ENCODE measurements at regions not wholly inside any gene's neighbourhood (a gene's known extent, or its start where the extent isn't known, plus 50 kb on each side); places are given as distances from the start of the nearest gene placed in this dataset.

DNA sequence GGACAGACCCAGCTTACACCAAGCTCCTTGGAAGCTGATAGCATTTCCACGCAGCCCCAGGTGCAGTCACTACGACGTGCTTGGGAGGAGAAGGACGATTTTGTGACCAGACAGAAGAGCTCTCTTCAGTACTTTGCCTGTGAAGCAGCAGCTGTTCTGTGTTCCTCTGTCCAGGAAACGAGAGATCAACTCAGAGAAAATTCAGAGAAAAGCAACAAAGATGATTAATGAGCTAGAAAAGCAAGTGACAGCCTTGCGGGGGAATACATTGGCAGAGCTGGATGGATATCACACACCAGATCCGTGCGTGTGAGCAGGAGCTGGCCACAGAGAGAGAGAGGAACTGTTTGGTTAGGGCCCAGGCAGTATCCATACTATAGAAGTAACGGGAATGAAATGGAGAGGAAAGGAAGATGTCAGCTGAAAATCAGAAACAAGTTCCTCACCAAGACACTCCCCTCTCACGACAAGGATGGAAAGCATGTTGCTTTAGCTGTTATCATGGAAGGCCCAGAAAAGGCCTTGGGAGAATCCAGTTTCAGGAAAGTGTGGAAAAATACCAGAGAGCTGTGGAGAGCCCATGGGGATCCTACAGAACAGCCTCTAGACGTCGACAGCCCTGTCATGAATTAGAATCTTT is 106.2 kb downstream of the TOMM20 start:
- no peak for DNase-seq (ENCODE audit: low read depth, low spot score)
- Histone ChIP-seq H3K9me3 (ENCODE audit: control insufficient read depth, insufficient read depth, low read length) (peaks cover under 1% of the 10 kb centered on the region; the same call in 1 of the 2 replicates), H3K27me3 (ENCODE audit: control insufficient read depth, insufficient read depth, low read length) (no peaks in the 10 kb centered on the region), H3K27ac (ENCODE audit: low read depth, low read length) (no peak overlapping the region), H3K4me3 (ENCODE audit: low read depth, low read length) (no peak overlapping the region)
- TF ChIP-seq, protein P1, sequence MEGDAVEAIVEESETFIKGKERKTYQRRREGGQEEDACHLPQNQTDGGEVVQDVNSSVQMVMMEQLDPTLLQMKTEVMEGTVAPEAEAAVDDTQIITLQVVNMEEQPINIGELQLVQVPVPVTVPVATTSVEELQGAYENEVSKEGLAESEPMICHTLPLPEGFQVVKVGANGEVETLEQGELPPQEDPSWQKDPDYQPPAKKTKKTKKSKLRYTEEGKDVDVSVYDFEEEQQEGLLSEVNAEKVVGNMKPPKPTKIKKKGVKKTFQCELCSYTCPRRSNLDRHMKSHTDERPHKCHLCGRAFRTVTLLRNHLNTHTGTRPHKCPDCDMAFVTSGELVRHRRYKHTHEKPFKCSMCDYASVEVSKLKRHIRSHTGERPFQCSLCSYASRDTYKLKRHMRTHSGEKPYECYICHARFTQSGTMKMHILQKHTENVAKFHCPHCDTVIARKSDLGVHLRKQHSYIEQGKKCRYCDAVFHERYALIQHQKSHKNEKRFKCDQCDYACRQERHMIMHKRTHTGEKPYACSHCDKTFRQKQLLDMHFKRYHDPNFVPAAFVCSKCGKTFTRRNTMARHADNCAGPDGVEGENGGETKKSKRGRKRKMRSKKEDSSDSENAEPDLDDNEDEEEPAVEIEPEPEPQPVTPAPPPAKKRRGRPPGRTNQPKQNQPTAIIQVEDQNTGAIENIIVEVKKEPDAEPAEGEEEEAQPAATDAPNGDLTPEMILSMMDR (IDR thresholded peaks at IDR 0.05; ENCODE audit: low read depth, low read length), result no peak
- ChIA-PET CTCF (no interaction called here), POLR2A (interaction anchor here (0.7 to 0.9 kb wide), 2 partner anchors 25 to 44 kb away, joined by 3 read pairs; no protein-coding TSS in a partner anchor)

DNA sequence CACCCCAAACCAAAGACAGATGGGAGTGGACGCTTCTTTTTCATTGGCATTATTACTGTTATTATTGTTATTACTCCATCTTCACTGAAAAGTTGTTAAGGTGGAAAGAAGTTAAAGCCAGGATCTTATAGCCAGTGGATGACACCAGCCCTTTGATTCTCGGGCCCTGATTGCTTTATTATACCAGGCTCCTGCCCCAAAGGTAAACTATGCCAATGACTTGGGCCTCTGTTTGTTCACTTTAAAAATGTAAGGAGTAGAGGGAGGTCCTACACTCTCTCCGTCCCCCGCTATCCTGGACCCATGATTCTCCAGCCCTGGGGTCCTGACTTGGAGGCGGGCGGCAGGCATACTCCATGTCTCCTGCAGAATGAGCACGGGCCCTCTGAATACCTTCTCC is 106.8 kb downstream of the TOMM20 start:
- Histone ChIP-seq H3K4me3 (ENCODE audit: low read depth, low read length) (no peak overlapping the region), H3K9me3 (ENCODE audit: control insufficient read depth, insufficient read depth, low read length) (no peaks in the 10 kb centered on the region; the same call in 1 of the 2 replicates), H3K27me3 (ENCODE audit: control insufficient read depth, insufficient read depth, low read length) (no peaks in the 10 kb centered on the region), H3K27ac (ENCODE audit: low read depth, low read length) (no peak overlapping the region)
- no peak for DNase-seq (ENCODE audit: low read depth, low spot score)
- TF ChIP-seq, protein P1 (IDR thresholded peaks at IDR 0.05; ENCODE audit: low read depth, low read length), result no peak
- CTCF ChIA-PET, result no interaction called here
- POLR2A ChIA-PET, result no interaction called here

DNA sequence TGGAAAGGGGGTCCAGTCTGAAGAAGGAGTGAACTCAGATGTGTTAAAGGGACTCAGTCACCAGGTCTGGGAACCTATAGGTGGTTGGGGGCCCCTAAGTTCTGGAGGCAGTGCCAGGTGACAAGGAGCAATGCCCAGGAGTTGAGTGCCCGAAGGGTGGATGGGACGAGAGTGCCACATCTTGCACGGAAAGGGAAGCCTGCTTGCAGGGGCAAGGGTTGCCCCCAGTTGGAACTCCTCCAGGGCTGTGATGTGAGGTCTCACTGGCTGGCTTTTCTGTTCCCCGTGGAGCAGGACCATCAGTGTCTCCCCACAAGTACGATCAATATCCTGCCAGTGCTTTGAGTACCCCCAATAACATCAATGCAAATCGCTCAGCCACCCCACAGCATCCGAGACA is 107.3 kb downstream of the TOMM20 start:
- TF ChIP-seq, protein P1 (IDR thresholded peaks at IDR 0.05; ENCODE audit: low read depth, low read length), result no peak
- POLR2A ChIA-PET, result no interaction called here
- Histone ChIP-seq H3K27ac (ENCODE audit: low read depth, low read length) (no peak overlapping the region), H3K27me3 (ENCODE audit: control insufficient read depth, insufficient read depth, low read length) (no peaks in the 10 kb centered on the region), H3K9me3 (ENCODE audit: control insufficient read depth, insufficient read depth, low read length) (no peaks in the 10 kb centered on the region; the same call in 1 of the 2 replicates), H3K4me3 (ENCODE audit: low read depth, low read length) (no peak overlapping the region)
- DNase-seq (ENCODE audit: low read depth, low spot score), result no peak
- CTCF ChIA-PET, result no interaction called here

DNA sequence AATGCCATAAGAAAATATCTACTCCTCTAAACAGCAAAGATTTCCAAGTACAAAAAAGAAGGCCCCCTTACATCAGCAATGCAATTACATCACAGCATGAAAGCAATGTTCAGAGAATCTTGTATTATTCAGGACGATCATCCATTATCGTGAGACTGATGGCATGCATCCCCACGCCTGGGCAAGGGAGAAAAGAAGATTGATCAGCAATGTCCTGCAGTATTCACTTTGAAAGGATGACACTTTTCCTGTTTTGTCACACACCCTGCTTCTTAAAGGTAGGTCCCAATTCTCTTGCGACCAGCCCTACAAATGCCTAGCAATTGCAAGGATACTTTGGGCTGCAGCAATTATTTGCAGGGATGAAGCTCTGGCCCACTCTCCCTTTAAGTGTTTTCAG is 108.7 kb downstream of the TOMM20 start:
- Histone ChIP-seq H3K27me3 (ENCODE audit: control insufficient read depth, insufficient read depth, low read length) (no peaks in the 10 kb centered on the region), H3K27ac (ENCODE audit: low read depth, low read length) (no peak overlapping the region), H3K9me3 (ENCODE audit: control insufficient read depth, insufficient read depth, low read length) (no peaks in the 10 kb centered on the region; the same call in 1 of the 2 replicates), H3K4me3 (ENCODE audit: low read depth, low read length) (no peak overlapping the region)
- ChIA-PET CTCF (no interaction called here), POLR2A (no interaction called here)
- TF ChIP-seq, protein P1 (IDR thresholded peaks at IDR 0.05; ENCODE audit: low read depth, low read length), result no peak
- no peak for DNase-seq (ENCODE audit: low read depth, low spot score)

DNA sequence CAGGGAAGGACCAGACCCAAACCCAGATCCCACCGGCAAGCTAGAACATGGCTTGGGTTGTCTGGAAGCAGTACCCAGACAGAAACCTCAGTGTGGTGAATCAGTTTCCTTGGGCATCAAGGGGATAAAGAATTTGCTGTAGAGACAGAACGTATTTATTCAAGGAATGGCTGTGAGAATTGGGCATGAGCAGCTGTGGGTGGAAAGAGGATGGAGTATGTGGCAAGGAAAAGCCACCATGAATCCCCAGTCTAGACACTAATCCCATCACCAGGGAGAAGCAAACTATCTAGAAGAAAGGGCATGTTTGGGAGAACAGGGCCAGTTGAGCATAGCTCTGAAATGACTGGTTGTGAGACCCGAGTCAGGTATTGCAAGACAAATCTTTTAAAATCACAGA is 109.2 kb downstream of the TOMM20 start:
- Histone ChIP-seq H3K9me3 (ENCODE audit: control insufficient read depth, insufficient read depth, low read length) (no peaks in the 10 kb centered on the region; the same call in 1 of the 2 replicates), H3K27ac (ENCODE audit: low read depth, low read length) (no peak overlapping the region), H3K4me3 (ENCODE audit: low read depth, low read length) (no peak overlapping the region), H3K27me3 (ENCODE audit: control insufficient read depth, insufficient read depth, low read length) (no peaks in the 10 kb centered on the region)
- no peak for DNase-seq (ENCODE audit: low read depth, low spot score)
- ChIA-PET POLR2A (no interaction called here), CTCF (no interaction called here)
- TF ChIP-seq, protein P1 (IDR thresholded peaks at IDR 0.05; ENCODE audit: low read depth, low read length), result no peak

Data from AG04450 (cell line).